NCI-H146 treated with DMSO at 0.1 percent for 48 hours (cell line): ENCODE measurements at regions not wholly inside any gene's neighbourhood (a gene's known extent, or its start where the extent isn't known, plus 50 kb on each side); places are given as distances from the start of the nearest gene placed in this dataset.
"Not testable (repeated sequence)": the region's sequence is repeated elsewhere in the genome, so short reads cannot be mapped to it uniquely, and the experiment has no call there.

Experiments used
- DNase-seq: peaks from one replicate; lab custom pipeline; 2025; ENCODE audit not compliant: unreplicated experiment; lab: John Stamatoyannopoulos, UW

GRCh38 chr15:87681104-87681503 lies 575.4 kb downstream of the NTRK3 start:
- no peak for DNase-seq

- DNase-seq: no peak
These were observed 576.3 kb downstream of the NTRK3 start for GRCh38 chr15:87680208-87680607.

GRCh38 chr15:87675271-87675670 lies 581.3 kb downstream of the NTRK3 start:
- DNase-seq: no peak

GRCh38 chr15:87672309-87673288 lies 583.9 kb downstream of the NTRK3 start:
- DNase-seq: no peak

GRCh38 chr15:87671289-87671688 lies 585.2 kb downstream of the NTRK3 start:
- no peak for DNase-seq

- DNase-seq: no peak
These were observed 586.7 kb downstream of the NTRK3 start for GRCh38 chr15:87669846-87670245.

GRCh38 chr15:87668768-87669564 lies 587.6 kb downstream of the NTRK3 start:
- not testable (repeated sequence) for DNase-seq

- no peak for DNase-seq
These were observed 588.9 kb downstream of the NTRK3 start for GRCh38 chr15:87667643-87668042.

- DNase-seq: no peak
These were observed 594.0 kb downstream of the NTRK3 start for GRCh38 chr15:87662575-87662974.

GRCh38 chr15:87661454-87662355 lies 594.8 kb downstream of the NTRK3 start:
- DNase-seq: no peak

- no peak for DNase-seq
These were observed 596.0 kb downstream of the NTRK3 start for GRCh38 chr15:87660251-87661129.

- DNase-seq: no peak
These were observed 600.2 kb downstream of the NTRK3 start for GRCh38 chr15:87656372-87656771.

- no peak for DNase-seq
These were observed 602.9 kb downstream of the NTRK3 start for GRCh38 chr15:87653646-87654045.

GRCh38 chr15:87649175-87649574 lies 607.4 kb downstream of the NTRK3 start:
- DNase-seq: no peak

GRCh38 chr15:87648278-87648677 lies 608.3 kb downstream of the NTRK3 start:
- DNase-seq: no peak

- no peak for DNase-seq
These were observed 610.8 kb downstream of the NTRK3 start for GRCh38 chr15:87645723-87646122.

- DNase-seq: not testable (repeated sequence)
These were observed 613.5 kb downstream of the NTRK3 start for GRCh38 chr15:87642997-87643396.

- DNase-seq: no peak
These were observed 617.1 kb downstream of the NTRK3 start for GRCh38 chr15:87639305-87640011.

- no peak for DNase-seq
These were observed 617.9 kb downstream of the NTRK3 start for GRCh38 chr15:87638554-87639083.
